GM18868 (cell line): ENCODE measurements at regions not wholly inside any gene's neighbourhood (a gene's known extent, or its start where the extent isn't known, plus 50 kb on each side); places are given as distances from the start of the nearest gene placed in this dataset.
"Not testable (repeated sequence)": the region's sequence is repeated elsewhere in the genome, so short reads cannot be mapped to it uniquely, and the experiment has no call there.

Source experiments
- ATAC-seq: cut with Tn5 transposase; IDR thresholded peaks from one replicate; pipeline ENCODE4 v1.9.1; 2021; ENCODE audit warnings: mild to moderate bottlenecking, moderate library complexity; ENCODE audit not compliant: unreplicated experiment

GRCh38 chr7:153976745-153977144, 75.5 kb upstream of the DPP6 start:
- not testable (repeated sequence) for ATAC-seq

DNA sequence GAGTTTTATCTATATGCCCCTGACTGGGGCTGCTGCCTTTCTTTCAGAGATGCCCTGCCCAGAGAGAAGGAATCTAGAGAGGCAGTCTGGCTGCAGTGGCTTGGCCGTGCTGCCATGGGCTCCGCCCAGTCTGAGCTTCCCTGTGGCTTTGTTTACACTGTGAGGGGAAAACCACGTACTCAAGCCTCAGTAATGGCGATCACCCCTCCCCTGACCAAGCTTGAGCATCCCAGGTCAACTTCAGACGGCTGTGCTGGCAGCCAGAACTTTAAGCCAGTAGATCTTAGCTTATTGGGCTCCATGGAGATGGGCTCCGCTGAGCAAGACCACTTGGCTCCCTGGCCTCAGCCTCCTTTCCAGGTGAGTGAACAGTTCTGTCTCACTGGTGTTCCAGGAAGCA, 69.0 kb upstream of the DPP6 start:
- not testable (repeated sequence) for ATAC-seq

- not testable (repeated sequence) for ATAC-seq
Measured at GRCh38 chr7:153989066-153989627, 63.1 kb upstream of the DPP6 start.

DNA sequence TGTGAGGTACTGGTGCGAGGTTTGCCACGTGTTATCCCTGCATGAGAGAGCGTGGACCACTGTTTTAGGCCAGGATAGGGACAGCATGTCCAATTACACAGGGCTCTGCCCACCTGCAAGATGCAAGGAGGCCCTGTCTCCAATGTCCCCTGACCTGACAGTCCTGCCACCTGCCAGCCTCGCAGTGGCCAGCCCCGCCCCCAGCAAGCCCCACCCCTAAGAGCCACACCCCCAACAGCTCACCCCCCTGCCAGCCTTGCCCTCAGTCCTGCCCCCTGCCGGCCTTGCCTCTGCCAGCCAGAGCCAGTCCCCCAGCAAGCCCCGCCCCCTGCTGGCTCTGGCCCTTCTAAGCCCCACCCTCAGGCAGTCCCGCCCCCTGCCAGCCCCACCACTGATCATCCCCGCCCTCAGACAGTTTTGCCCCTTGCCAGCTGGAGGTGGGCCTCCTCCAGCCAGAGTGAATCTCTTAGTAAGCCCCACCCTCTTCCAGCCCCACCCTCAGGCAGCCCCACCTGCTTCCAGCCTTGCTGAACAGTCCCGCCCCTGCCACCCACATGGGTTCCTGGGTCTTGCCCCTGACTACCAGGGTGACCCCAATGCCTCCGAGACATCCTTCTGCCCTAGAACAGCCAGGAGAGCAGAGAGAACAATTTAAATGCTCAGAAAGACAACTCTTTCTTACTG, 62.3 kb upstream of the DPP6 start:
- ATAC-seq: not testable (repeated sequence)

DNA sequence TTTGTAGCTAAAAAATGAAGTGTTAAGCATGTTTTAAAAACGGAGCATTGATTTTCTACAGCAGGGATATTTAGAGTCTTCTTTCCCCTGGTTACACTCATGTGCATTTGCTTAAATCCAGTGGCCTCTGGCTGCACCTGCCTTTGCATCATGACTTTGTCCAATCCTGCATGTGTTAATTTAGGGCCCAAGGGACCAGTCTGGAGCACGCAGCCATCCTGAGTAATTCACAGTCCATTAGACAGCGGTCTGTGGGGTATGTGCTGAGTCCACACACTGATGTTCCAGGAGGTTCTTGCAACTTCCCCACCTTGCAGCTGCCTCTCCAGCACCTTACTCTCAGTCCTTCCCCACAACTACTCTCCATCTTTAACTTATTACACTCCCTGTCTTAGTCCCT, 60.7 kb upstream of the DPP6 start:
- ATAC-seq: not testable (repeated sequence)

- ATAC-seq: not testable (repeated sequence)
Measured at GRCh38 chr7:153993402-153993801, 58.8 kb upstream of the DPP6 start.

DNA sequence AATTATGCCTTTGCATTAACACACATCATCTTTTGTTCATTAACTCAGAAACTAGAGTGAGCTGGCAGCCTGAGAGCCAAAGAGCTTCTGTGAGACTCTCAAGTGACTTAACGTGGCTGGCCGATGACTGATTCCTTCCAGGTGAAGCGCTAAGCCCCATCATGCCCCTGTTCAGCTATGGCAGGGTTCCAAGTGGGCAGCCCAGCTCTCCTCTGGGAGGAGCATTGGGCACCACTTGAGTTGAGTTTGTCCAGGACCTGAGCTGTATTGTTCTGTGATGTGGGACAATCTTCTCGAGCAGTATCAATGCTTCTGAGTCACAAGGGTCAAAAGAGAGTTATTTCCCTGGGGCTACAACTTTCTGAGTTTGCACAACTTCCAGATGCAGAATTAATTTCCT, 53.3 kb upstream of the DPP6 start:
- ATAC-seq: not testable (repeated sequence)
